GM21515 (cell line): ENCODE measurements at regions not wholly inside any gene's neighbourhood (a gene's known extent, or its start where the extent isn't known, plus 50 kb on each side); places are given as distances from the start of the nearest gene placed in this dataset.
"Not testable (repeated sequence)": the region's sequence is repeated elsewhere in the genome, so short reads cannot be mapped to it uniquely, and the experiment has no call there.

ENCODE experiments used
- ATAC-seq: cut with Tn5 transposase; IDR thresholded peaks from one replicate; pipeline ENCODE4 v1.9.1; 2021; ENCODE audit not compliant: unreplicated experiment

GRCh38 chr16:31975826-31976419, 102.3 kb downstream of the ZNF267 start:
- ATAC-seq, result not testable (repeated sequence)

DNA sequence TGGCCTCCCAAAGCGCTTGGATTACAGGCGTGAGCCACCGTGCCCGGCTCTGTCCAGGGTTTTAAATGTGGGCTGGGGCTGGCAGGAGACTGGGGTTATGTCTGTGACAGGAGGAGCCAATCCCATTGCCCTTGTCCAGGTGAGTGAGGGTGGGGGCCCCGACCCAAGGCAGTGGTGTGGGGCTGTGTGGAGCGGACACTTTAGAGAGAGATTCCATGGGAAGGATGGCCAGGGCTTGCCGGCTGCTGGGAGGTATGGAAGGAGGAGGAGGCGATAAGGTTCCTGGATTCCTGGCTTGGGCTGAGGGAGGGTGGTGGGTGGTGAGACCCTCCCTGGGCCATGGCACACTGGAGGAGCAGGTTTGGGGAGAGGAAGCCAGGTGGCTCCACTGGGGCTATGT, 104.9 kb downstream of the ZNF267 start:
- ATAC-seq, result not testable (repeated sequence)

DNA sequence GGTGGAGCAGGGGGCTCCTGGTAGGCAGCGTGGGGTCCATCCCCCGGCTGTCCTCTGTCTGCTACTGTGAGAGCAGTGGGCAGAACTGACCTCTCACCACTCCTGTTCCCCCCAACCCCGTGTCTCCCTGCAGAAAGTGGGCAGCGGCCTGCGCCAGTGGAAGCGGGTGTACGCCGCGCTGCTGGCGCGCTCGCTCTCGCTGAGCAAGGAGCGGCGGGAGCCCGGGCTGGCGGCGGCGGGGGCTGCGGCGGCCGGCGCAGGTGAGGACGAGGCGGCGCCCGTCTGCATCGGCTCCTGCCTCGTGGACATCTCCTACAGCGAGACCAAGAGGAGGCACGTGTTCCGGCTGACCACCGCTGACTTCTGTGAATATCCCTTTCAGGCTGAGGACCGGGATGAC, 108.1 kb downstream of the ZNF267 start:
- not testable (repeated sequence) for ATAC-seq

- not testable (repeated sequence) for ATAC-seq
Measured at GRCh38 chr16:31982986-31983385, 109.4 kb downstream of the ZNF267 start.

GRCh38 chr16:31983666-31984065, 110.1 kb downstream of the ZNF267 start:
- ATAC-seq, result not testable (repeated sequence)

DNA sequence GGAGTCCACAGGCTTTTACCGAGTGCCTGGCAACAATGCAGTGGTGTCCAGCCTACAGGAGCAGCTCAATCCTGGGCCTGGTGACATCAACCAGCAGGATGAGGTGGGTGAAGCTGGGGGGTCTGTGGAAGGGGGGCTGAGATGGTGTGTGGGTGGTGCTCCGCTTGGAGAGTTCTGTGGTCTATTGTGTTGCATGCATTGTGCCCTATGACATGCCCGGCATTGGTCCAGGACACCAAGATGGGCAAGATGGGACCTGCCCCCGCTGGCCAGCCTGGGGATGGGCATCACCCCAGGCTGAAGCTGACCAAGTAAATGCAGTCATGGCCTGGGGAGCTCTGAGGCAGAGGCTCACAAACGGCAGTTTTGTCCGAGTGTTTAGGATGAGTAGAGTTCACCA, 113.3 kb downstream of the ZNF267 start:
- not testable (repeated sequence) for ATAC-seq

DNA sequence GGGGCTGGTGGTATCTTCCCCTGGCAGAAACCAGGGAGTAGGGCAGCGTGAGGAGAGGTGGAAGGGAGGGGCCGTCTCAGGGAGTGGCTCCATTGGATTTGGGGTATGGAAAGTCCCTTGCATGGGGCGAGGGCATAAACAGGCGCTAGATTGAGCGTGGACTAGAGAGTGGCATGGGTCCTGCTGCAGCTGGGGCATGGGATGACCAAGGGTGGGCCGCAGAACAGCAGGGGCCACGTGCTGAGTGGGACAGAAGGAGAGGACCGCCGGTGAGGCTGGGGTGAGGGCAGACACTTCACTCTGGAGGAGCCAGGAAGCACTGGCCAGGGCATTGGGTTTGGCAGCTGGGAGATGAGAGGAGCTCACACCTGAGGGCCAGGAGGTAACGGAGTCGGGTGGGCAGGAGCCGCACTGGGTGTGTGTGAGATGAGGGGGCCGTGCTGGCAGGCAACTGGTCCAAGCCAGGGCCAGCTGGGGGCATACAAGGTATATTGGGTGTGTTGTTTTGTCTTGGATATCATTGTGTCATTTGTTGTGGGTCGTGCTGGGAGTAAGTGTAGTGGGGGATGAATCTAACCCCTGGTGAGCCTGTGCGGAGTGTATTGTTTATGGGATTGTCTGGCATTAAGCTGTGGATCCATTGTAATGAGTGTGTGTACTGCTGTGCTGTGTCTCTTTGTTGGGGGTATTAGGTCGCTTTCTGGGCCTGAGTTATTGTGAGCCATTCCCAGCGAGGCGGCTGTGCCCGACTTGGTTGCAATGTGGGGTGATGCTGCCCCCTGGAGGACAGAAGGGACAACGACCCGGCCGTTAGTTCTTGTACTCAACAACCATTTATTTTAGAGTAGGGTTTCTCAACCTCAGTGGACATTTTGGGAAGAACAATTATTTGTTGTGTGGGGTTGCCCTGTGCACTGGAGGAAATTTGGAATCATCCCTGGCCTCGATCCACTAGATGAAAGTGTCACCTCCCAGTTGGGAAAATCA, 115.3 kb downstream of the ZNF267 start:
- ATAC-seq, result peak; percentile 63

DNA sequence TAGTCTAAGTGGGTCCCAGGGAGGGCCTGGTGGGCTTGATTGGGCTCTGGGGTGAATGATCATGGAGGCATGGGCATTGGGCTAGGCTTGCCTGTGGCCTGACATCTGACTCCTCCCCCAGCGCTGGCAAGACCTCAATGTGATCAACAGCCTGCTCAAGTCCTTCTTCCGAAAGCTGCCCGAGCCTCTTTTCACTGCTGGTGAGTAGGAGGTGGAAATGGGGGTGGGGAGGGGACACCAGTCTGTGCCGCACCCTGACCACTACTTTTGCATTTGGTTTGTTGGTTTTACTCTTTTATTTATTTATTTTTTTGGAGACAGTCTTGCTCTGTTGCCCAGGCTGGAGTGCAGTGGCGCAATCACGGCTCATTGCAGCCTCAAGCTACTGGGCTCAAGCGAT, 116.7 kb downstream of the ZNF267 start:
- ATAC-seq, result not testable (repeated sequence)

- ATAC-seq, result not testable (repeated sequence)
Measured at GRCh38 chr16:31990980-31991379, 117.4 kb downstream of the ZNF267 start.

DNA sequence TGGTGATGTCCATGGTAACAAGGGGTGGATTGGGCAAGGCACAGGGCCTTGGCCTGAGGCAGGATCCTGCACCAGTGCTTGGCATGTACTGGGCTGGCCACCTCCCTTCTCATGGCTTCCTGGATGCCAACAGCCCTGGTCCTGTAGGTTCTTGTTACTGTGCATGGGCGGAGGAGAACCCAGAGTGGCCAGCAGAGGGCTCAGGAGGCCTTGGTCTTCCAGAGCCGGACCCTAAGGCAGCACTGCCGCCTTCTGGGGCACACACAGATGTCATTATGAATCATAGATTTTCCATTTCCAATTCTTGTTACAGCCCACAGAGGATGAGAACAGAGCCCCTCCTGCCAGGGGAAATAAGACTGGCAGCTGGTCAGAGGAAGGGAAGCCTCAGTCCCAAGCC, 122.7 kb downstream of the ZNF267 start:
- not testable (repeated sequence) for ATAC-seq

DNA sequence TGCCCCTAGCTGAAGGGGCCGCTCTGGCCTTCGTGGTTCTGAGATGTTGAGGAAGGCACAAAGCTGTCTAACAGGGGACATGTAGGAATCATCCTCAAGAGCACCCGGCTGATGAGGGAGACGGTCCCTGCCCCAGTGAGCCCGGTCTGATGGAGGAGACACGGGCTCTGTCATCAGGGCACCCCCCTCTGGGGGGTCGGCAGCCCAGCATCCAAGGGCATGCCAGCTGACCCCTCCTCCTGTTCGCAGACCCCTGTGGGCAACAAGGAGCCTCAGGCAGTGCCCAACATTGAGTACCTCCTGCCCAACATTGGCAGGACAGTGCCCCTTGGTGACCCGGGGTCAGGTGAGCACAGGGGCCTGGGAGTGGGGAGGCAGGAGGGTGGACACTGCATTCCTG, 128.9 kb downstream of the ZNF267 start:
- not testable (repeated sequence) for ATAC-seq

DNA sequence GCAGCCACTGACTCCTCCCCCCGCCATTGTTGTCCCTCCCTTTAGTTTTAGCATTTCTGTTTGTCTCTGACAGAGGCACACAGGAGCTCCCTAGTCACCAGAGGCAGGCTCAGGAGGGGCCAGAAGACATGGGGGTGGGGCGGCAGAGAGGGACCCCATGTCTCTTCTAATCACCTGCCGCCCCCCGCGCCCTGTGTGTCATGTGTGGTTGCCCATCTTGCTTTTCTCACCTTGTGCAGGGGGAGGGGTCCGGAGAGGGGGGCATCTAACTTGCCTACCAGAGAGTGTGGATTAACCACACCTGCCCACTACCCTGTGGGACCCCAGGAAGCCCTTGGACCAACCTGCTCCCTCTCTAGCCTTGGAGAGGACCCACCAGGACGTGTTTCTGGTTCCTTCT, 130.2 kb downstream of the ZNF267 start:
- not testable (repeated sequence) for ATAC-seq

DNA sequence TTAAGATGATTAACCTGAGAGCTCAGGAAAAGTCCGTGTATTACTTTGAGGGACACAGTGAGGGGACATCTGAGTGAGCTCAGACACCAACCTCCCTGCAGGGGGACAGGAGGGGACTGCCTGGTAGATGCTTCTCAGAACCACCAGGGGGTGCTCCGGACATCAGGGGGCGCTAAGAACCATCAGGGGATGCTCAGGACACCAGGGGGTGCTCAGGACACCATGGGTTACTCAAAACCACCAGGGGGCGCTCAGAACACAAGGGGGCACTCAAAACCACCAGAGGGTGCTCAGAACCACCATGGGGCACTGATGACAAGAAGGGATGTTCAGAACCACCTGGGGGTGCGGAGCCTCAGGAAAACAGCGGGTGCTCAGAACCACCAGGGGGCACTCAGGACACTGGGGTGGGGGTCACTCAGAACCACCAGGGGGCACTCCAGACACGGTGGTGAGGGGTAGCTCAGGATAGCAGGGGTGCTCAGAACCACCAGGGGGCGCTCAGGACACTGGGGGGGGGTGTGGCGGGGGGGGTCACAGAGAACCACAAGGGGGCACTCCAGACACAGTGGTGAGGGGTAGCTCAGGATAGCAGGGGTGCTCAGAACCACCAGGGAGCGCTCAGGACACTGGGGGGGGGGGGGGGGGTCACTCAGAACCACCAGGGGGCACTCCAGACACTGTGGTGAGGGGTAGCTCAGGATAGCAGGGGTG, 165.3 kb downstream of the ZNF267 start:
- not testable (repeated sequence) for ATAC-seq

GRCh38 chr16:32039919-32040318, 166.3 kb downstream of the ZNF267 start:
- ATAC-seq, result not testable (repeated sequence)

- ATAC-seq, result not testable (repeated sequence)
Measured at GRCh38 chr16:32066016-32066651, 187.0 kb upstream of the TP53TG3D start.

GRCh38 chr16:32071586-32071985, 181.5 kb upstream of the TP53TG3D start:
- not testable (repeated sequence) for ATAC-seq

DNA sequence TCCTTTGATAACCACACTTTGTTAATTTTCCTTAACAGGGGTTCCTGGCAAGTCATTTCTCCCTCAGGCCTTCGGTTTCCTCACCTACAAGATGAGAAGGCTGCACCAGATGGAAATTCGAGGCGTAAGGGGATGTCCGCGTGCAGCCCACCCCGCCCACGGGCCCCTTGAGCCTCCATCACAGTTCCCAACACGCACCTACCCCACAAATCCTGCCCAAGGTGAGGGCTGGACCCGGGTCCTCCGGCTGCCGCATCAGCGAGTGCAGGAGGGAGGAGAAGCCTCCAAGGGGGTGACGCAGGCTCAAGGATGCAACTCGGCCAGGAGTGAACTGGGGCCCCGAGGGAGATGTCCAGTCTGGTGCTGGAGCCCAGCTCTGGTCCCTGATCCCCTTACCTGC, 169.2 kb upstream of the TP53TG3D start:
- not testable (repeated sequence) for ATAC-seq

DNA sequence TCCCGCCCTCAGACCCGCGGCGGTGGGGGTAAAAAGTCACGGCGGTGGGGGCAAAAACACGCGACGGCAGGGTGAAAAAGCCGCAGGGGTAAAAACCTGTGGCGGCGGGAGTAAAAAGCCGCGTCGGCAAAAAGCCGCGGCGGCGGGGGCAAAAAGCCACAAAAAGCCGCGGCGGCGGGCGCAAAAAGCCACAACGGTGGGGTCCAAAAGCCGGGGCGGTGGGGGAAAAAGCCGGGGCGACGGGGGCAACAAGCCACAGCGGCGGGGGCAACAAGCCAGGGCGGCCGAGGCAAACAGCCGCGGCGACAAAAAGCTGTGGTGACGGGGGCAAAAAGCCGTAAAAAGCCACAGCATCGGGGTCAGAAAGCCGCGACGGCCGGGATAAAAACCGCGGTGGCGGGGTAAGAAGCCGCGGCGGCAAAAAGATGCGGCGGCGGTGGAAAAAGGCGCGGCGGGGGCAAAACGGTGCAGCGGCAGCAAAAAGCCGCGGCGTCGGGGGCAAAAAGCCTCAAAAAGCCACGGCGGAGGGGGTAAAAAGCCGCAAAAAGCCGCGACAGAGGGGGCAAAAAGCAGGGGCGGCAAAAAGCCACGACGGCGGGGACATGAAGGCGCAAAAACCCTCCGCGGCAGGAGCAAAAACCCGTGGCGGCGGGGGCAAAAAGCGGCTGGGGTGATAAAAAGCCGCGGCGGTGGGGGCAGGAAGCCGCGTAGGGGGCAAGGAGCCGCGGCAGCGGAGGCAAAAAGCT, 168.3 kb upstream of the TP53TG3D start:
- ATAC-seq, result not testable (repeated sequence)

GRCh38 chr16:32085438-32086141, 167.5 kb upstream of the TP53TG3D start:
- ATAC-seq, result not testable (repeated sequence)
